HG03039 (cell line): ENCODE measurements at regions not wholly inside any gene's neighbourhood (a gene's known extent, or its start where the extent isn't known, plus 50 kb on each side); places are given as distances from the start of the nearest gene placed in this dataset.

Experiments used
- ATAC-seq: cut with Tn5 transposase; IDR thresholded peaks from one replicate; pipeline ENCODE4 v1.9.1; 2021; ENCODE audit warnings: mild to moderate bottlenecking, moderate library complexity; ENCODE audit not compliant: unreplicated experiment

DNA sequence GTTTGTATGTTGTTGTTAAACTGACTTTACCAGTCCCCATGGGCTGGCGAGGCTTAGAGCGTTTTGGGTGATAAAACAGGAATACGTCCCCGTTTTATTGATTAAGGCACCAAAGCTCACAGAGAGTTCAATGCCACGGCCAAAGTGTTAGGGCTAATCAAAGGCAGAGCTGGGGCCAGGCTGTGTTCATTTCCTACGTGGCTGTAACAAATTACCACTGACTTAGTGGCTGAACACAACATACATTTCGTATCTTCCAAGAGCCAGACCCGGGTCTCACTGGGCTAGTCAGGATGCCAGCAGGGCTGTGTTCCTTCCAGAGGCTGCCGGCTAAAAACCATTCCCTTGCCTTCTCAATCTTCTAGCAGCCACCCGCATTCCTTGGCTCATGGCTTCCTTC, 94.4 kb upstream of the HABP2 start:
- ATAC-seq = no peak

DNA sequence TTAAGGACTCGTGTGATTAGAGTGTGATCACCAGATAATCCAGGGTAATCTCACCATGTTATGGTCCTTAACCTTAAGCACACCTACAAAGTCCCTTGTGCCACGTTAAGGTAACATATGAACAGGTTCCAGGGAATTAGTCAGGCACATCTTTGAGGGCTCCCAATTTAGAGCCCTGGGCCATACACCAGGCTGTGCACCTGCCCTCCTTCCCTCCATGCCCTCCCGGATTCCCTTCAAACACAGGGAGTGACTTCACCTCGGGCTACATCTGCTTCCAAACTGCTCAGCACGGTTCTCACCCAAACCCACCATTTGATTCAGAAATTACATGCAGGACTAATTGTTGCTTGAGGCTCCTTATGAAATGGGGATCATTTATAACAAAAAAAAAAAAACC, 93.9 kb upstream of the HABP2 start:
- no peak for ATAC-seq

- ATAC-seq = no peak
These were observed 93.1 kb upstream of the HABP2 start for GRCh38 chr10:113459626-113460280.

DNA sequence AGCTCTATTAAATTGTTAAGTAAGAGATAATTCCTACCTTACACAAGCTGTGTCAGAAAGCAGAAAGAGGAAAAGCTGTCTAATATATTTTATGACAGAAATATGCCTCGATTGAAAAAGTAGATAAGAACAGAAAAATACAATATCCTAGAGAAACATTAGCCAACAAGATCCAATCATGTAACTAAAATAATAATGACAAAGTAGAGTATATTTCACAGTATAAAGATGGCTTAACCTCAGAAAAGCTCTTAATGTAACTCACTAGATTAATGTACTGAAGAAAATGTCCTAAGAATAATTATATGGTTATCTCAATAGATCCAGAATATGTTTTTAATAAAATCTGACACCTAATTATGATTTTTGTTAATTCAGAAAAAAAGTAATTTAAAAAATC, 89.8 kb upstream of the HABP2 start:
- ATAC-seq = no peak

GRCh38 chr10:113463777-113464176, 89.1 kb upstream of the HABP2 start:
- ATAC-seq = no peak

- no peak for ATAC-seq
These were observed 83.1 kb upstream of the HABP2 start for GRCh38 chr10:113469796-113470195.

GRCh38 chr10:113470372-113471240, 82.2 kb upstream of the HABP2 start:
- ATAC-seq = no peak

DNA sequence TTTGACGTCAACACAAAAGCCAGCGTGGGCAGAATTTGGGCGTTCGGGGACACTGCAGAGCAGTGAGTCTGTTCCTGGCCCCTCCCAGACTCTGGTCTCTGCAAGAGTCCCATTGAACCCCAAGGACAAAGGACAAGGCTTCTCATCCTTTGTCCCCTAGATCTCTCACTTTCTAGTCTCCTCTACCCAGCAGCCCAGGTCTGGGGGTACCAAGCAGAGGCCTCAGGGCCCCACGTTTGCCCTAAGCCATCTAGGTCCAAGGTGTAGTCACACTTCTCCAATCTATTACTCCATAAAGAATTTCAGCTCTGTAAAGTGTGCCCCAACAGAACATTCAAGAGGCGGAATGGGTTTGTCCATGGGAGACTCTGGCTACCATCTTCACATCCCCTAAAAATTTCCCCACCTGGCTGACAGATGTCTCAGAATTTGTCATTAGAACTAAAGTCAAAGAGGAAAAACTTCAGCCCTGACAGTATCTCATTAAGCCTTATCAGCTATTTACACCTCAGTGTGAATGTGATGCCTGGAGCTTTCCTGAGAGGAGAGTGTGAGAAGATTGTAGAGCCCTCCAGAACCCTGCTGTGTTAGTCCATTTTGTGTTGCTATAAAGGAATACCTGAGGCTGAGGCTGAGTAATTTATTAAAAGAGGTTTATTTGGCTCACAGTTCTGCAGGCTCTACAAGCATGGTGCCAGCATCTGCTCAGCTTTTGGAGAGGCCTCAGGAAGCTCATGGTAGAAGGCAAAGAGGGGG, 81.4 kb upstream of the HABP2 start:
- no peak for ATAC-seq

DNA sequence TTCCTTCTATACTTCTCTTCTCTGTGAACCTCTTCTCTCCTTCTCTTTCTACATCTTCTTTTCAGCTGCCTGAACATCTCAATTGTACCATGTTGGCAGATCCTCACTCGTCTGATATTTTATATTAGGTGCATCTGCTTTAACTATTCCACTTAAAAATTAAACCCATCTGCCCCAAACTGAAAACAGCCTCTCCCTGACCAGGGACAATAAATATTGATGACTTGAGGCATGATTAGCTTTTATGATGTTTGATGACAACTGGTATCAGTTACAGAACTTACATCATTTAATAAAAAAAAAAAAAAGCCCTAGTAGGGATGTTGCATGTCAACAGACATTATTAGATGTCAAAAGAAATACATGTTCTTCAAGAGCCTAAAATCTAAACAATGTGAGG, 79.8 kb upstream of the HABP2 start:
- ATAC-seq = no peak

DNA sequence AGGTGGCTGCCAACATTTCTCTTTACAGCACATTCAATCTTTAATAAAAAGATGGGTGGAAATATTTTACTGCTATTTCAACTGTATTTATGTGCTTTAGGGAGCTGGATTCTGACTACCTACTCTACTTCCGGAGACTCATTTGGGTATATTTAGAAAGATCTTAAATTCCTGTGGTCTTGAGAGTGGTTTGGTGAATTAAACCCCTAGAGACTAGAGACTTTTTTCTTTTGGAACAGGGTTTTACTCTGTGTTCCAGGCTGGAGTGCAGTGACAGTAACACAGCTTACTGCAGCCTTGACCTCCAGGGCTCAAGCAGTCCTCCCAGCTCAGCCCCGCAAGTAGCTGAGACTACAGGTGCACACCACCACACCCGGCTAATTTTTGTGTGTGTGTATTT, 79.0 kb upstream of the HABP2 start:
- no peak for ATAC-seq

- ATAC-seq = no peak
These were observed 78.1 kb upstream of the HABP2 start for GRCh38 chr10:113474752-113475151.

DNA sequence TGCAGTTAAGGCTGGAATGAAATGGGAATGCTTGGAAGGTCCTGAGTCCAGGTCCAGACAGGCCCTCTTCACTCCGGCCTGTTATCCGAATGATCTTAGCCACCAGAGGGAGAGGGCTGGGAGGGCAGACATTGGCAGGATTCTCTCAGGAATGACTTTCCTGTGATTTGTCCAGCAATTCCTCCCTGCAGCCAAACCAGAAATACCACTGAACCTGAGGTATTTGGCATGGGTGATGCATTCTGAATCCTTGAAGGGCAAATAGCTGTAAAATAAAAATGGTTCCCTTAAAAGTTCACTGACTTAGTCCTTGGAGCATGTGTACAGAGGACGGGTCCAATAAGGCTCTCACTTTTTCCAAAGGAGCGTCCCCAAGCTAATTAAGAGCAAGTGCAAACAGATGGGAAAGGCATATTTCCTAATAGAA, 77.5 kb upstream of the HABP2 start:
- no peak for ATAC-seq

DNA sequence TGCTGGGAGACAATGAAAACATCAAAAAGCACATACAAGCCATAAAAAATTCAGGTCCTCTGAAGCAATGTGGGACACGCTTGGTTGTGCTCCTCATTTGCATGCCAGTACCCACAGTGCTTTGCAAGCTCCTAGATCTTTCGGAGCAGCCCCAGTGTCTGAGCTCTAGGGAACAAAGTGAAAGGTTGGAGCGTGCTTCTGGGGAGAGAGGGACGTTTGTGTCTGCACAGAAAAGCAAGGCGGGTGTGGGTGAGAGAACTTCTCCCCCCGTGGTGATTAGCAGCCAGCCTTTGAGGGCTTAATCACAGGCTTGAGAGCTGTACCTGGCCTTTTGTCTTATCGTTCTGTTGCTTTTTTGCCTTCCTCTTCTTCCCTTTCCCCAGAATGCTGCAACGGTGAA, 76.7 kb upstream of the HABP2 start:
- ATAC-seq = no peak

GRCh38 chr10:113476673-113477072, 76.2 kb upstream of the HABP2 start:
- ATAC-seq = no peak

DNA sequence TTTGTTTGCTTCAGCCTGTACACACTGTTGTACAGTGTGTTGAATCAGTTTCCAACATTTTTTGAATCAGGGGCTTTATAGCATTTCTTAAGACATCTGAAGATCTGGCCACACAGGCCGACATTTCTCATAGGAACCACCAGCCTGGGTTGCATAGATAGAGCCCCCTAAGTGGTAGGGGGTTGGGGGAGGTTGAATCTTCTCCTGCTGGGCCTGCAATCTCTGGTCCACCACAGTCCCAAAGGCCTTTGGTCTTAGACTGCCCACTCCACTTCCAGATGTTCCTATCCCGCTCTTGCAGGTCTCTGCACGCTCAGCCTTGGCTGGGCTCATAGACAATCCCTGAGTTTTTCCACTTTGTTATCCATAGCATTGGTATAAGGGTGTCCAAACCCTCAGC, 75.4 kb upstream of the HABP2 start:
- ATAC-seq = no peak

- ATAC-seq = no peak
These were observed 73.3 kb upstream of the HABP2 start for GRCh38 chr10:113479346-113480080.

GRCh38 chr10:113480081-113480360, 72.8 kb upstream of the HABP2 start:
- ATAC-seq = no peak

DNA sequence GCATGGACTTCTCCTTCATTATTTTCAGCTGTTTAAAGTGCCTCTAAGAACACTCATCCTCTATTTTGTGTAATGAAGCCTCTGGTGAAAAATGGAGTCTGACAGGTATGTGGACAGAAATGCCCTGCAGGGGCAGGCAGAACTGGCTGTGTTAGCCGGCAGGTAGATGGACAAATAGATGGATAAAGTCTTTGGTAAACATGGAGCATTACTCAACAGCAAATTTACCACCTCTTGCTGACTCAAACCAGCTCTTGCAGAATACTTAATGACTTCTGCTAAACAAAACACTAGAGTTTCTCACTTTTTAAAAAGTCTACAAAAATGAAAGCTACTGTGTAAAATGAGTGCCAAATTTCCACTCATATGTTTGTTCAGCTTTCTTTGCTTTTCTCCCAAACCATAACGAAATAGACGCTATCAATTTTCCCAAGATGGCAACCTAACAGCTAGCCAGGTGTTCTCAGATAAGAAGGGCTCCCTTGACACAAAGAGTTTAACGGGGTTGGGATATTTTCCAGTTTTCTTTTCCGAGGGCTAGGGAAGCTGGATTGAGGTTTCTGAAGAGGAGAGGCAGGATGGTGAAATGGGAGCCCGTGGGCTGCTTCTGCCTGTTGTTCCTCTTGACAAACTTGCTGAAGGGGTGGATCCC, 71.9 kb upstream of the HABP2 start:
- ATAC-seq = no peak

- no peak for ATAC-seq
These were observed 68.4 kb upstream of the HABP2 start for GRCh38 chr10:113484487-113484886.

DNA sequence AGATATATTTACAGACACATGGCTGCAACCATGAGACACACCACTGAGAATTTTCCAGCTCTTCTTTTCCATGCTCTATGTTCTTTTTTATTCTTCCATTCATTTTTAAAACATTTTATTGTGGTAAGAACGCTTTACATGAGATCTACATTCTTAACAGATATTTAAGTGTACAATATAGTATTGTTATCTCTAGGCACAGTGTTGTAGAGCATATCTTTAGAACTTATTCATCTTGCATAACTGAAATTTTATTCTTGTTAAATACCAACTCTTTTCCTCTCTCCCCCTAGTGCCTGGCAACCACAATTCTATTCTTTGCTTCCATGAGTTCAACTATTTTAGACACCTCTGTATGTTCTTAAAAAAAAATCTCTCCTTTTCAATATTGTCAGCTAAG, 67.1 kb upstream of the HABP2 start:
- ATAC-seq = no peak

GRCh38 chr10:113486531-113486930, 66.3 kb upstream of the HABP2 start:
- no peak for ATAC-seq
